Suprapubic skin (tissue), 3 donors: ENCODE measurements at regions not wholly inside any gene's neighbourhood (a gene's known extent, or its start where the extent isn't known, plus 50 kb on each side); places are given as distances from the start of the nearest gene placed in this dataset.

ENCODE experiments used
- CTCF ChIP-seq, 2 donors: fragments of 200-600 bp in 1 of 2; fragments of 450-650 bp in 1 of 2; sonication (generic) in 1 of 2; IDR thresholded peaks; one replicate each; pipeline ENCODE4 v1.5.1; 2016 to 2019; ENCODE audit warnings: antibody characterized with exemption in 2 of 2, mild to moderate bottlenecking in 1 of 2, moderate library complexity in 1 of 2
- POLR2AphosphoS5 ChIP-seq, 3 donors: sonication (generic); formaldehyde crosslinking; IDR thresholded peaks; one replicate each; pipeline ENCODE4 v1.6.1; 2017; ENCODE audit warnings: antibody characterized with exemption in 3 of 3

GRCh38 chr5:4523038-4523437 is 617.1 kb upstream of the ADAMTS16 start:
- TF ChIP-seq CTCF (IDR thresholded peaks at IDR 0.05) (no peak), POLR2AphosphoS5 (IDR thresholded peaks at IDR 0.05) (no peak)
